HG03097 (cell line): ENCODE measurements at regions not wholly inside any gene's neighbourhood (a gene's known extent, or its start where the extent isn't known, plus 50 kb on each side); places are given as distances from the start of the nearest gene placed in this dataset.
A peak's percentile ranks its signal among the peaks of the same experiment; 100 is the strongest.

Source experiments
- ATAC-seq: cut with Tn5 transposase; IDR thresholded peaks from one replicate; pipeline ENCODE4 v1.9.1; 2021; ENCODE audit not compliant: unreplicated experiment, low FRiP score

- ATAC-seq, result no peak
Observed at GRCh38 chr10:16341637-16342036, 95.2 kb upstream of the PTER start.

- ATAC-seq, result no peak
Observed at GRCh38 chr10:16348891-16349290, 87.9 kb upstream of the PTER start.

- ATAC-seq, result no peak
Observed at GRCh38 chr10:16352146-16352545, 84.7 kb upstream of the PTER start.

GRCh38 chr10:16360001-16360400 lies 76.8 kb upstream of the PTER start:
- no peak for ATAC-seq

GRCh38 chr10:16360425-16360824 lies 76.4 kb upstream of the PTER start:
- ATAC-seq, result no peak

GRCh38 chr10:16361086-16361485 lies 75.7 kb upstream of the PTER start:
- ATAC-seq, result no peak

- no peak for ATAC-seq
Observed at GRCh38 chr10:16363741-16364140, 73.1 kb upstream of the PTER start.

- ATAC-seq, result no peak
Observed at GRCh38 chr10:16367621-16368292, 69.1 kb upstream of the PTER start.

GRCh38 chr10:16381083-16381482 lies 55.7 kb upstream of the PTER start:
- peak; percentile 98 for ATAC-seq

GRCh38 chr10:16384021-16384420 lies 52.8 kb upstream of the PTER start:
- no peak for ATAC-seq

GRCh38 chr10:16386855-16387254 lies 50.0 kb upstream of the PTER start:
- no peak for ATAC-seq
